Neutrophil (primary cell): ENCODE measurements at regions not wholly inside any gene's neighbourhood (a gene's known extent, or its start where the extent isn't known, plus 50 kb on each side); places are given as distances from the start of the nearest gene placed in this dataset.
"Not testable (repeated sequence)": the region's sequence is repeated elsewhere in the genome, so short reads cannot be mapped to it uniquely, and the experiment has no call there.

Experiments
- H3K27ac ChIP-seq: fragments of 200-600 bp; sonication (generic); 2 replicates; pipeline ENCODE4 v1.5.1; 2016; ENCODE audit warnings: mild to moderate bottlenecking, moderate library complexity
- H3K27me3 ChIP-seq: fragments of 200-600 bp; sonication (generic); 2 replicates; pipeline ENCODE4 v1.6.0; 2016; ENCODE audit warnings: mild to moderate bottlenecking
- H3K36me3 ChIP-seq: fragments of 200-600 bp; sonication (generic); 2 replicates; pipeline ENCODE4 v1.5.1; 2017
- H3K4me1 ChIP-seq, 2 experiments: fragments of 200-600 bp in 1 of 2; sonication (generic) in 1 of 2; 1 replicate in 1 of 2; 2 replicates in 1 of 2; pipeline versions ENCODE4 v1.5.1 to v1.6.1; 2013 to 2016; ENCODE audit warnings: low read depth in 1 of 2, low read length in 1 of 2, mild to moderate bottlenecking in 1 of 2, moderate library complexity in 1 of 2; ENCODE audit not compliant: control insufficient read depth in 1 of 2, insufficient read depth in 1 of 2
- H3K4me3 ChIP-seq, 2 experiments: fragments of 200-600 bp in 1 of 2; sonication (generic) in 1 of 2; 1 replicate in 1 of 2; 2 replicates in 1 of 2; pipeline ENCODE4 v1.5.1; 2013 to 2016; ENCODE audit warnings: low read depth in 1 of 2, low read length in 1 of 2, mild to moderate bottlenecking in 1 of 2, moderate library complexity in 1 of 2
- H3K9me3 ChIP-seq: fragments of 200-600 bp; sonication (generic); 2 replicates; pipeline ENCODE4 v1.5.1; 2016
- CTCF ChIP-seq: fragments of 200-600 bp; sonication (generic); IDR thresholded peaks from 2 replicates; pipeline ENCODE4 v1.5.1; 2016; ENCODE audit warnings: antibody characterized with exemption

GRCh38 chr4:131316086-131316485 is 1833.0 kb upstream of the PCDH10 start:
- Histone ChIP-seq H3K27ac (no peak overlapping the region), H3K4me1 (no peaks in the 10 kb centered on the region), H3K9me3 (no peaks in the 10 kb centered on the region), H3K4me3 (no peak overlapping the region), H3K27me3 (no peaks in the 10 kb centered on the region), H3K36me3 (no peaks in the 10 kb centered on the region)
- TF ChIP-seq CTCF: no peak

GRCh38 chr4:131337936-131338335 is 1811.2 kb upstream of the PCDH10 start:
- no peaks in the 10 kb centered on the region for H3K9me3 ChIP-seq
- no peaks in the 10 kb centered on the region for H3K36me3 ChIP-seq
- H3K4me3 ChIP-seq: no peak overlapping the region
- no peaks in the 10 kb centered on the region for H3K4me1 ChIP-seq
- no peak overlapping the region for H3K27ac ChIP-seq
- TF ChIP-seq CTCF: no peak
- no peaks in the 10 kb centered on the region for H3K27me3 ChIP-seq

- Histone ChIP-seq H3K4me3 (no peak overlapping the region), H3K27ac (no peak overlapping the region), H3K27me3 (no peaks in the 10 kb centered on the region), H3K4me1 (no peaks in the 10 kb centered on the region), H3K36me3 (no peaks in the 10 kb centered on the region), H3K9me3 (no peaks in the 10 kb centered on the region)
- TF ChIP-seq CTCF: no peak
These were observed 1810.0 kb upstream of the PCDH10 start for GRCh38 chr4:131339137-131339536.

GRCh38 chr4:131344761-131345160 is 1804.3 kb upstream of the PCDH10 start:
- H3K27me3 ChIP-seq: no peaks in the 10 kb centered on the region
- TF ChIP-seq CTCF: no peak

GRCh38 chr4:131347816-131348215 is 1801.3 kb upstream of the PCDH10 start:
- no peaks in the 10 kb centered on the region for H3K36me3 ChIP-seq
- H3K4me3 ChIP-seq: no peak overlapping the region
- no peak overlapping the region for H3K27ac ChIP-seq
- H3K9me3 ChIP-seq: no peaks in the 10 kb centered on the region
- no peak for TF ChIP-seq CTCF
- H3K4me1 ChIP-seq: no peaks in the 10 kb centered on the region
- H3K27me3 ChIP-seq: no peaks in the 10 kb centered on the region

More at GRCh38 chr4:131344761-131345160, 1804.3 kb upstream of the PCDH10 start:
- H3K4me1 ChIP-seq: no peaks in the 10 kb centered on the region
- no peaks in the 10 kb centered on the region for H3K36me3 ChIP-seq
- H3K4me3 ChIP-seq: no peak overlapping the region
- H3K9me3 ChIP-seq: no peaks in the 10 kb centered on the region
- H3K27ac ChIP-seq: no peak overlapping the region

GRCh38 chr4:131348263-131348662 is 1800.8 kb upstream of the PCDH10 start:
- Histone ChIP-seq H3K36me3 (no peaks in the 10 kb centered on the region), H3K9me3 (no peaks in the 10 kb centered on the region), H3K4me1 (no peaks in the 10 kb centered on the region), H3K27me3 (no peaks in the 10 kb centered on the region), H3K27ac (no peak overlapping the region), H3K4me3 (no peak overlapping the region)
- TF ChIP-seq CTCF: no peak

- H3K36me3 ChIP-seq, H3K4me1 ChIP-seq, H3K27ac ChIP-seq, H3K27me3 ChIP-seq, H3K9me3 ChIP-seq, H3K4me3 ChIP-seq: not testable (repeated sequence)
These were observed 1796.7 kb upstream of the PCDH10 start for GRCh38 chr4:131352371-131352770.
